HCT116 (cell line): ENCODE measurements at regions not wholly inside any gene's neighbourhood (a gene's known extent, or its start where the extent isn't known, plus 50 kb on each side); places are given as distances from the start of the nearest gene placed in this dataset.

Experiments
- ATAC-seq: fragments of 200-7000 bp; cut with Tn5 transposase; 2 replicates; pipeline ENCODE4 v1.9.1; 2020; ENCODE audit warnings: mild to moderate bottlenecking, moderate library complexity
- BruUV-seq: library from RNA; stranded (reverse); fragments of 400-500 nt; replicated peaks from 2 replicates; lab custom pipeline; 2021; lab: Mats Ljungman, UMichigan
- CTCF ChIA-PET: fragments of 300-600 bp; sonication (Branson Sonifier 250); formaldehyde crosslinking; loops from one replicate; lab custom pipeline; 2021; ENCODE audit warnings: antibody characterized with exemption; lab: Charles Lee
- POLR2A ChIA-PET: fragments of 300-600, 350-600 bp; sonication (Branson Sonifier 250); formaldehyde crosslinking; loops from one replicate; lab custom pipeline; 2021; ENCODE audit warnings: antibody characterized with exemption; lab: Charles Lee
- RAD21 ChIA-PET, 2 experiments: fragments of 300-600 bp; sonication (Branson Sonifier 250); formaldehyde crosslinking; loops; one replicate each; lab custom pipeline; 2023; ENCODE audit warnings: low total read pairs in 2 of 2; ENCODE audit not compliant: uncharacterized antibody in 2 of 2, unreplicated experiment in 2 of 2, low non-redundant PET in 1 of 2; lab: Charles Lee
- DNase-seq: peaks from one replicate; pipeline ENCODE4 v3.0.0-alpha.2; 2010; ENCODE audit warnings: low read depth, low spot score
- H2AFZ ChIP-seq: fragments of 200-600 bp; shearing (Covaris generic), sonication (generic); 2 replicates; pipeline ENCODE4 v1.6.1; 2017; ENCODE audit warnings: low read depth, mixed run types, mixed read lengths, antibody characterized with exemption, low read length; ENCODE audit not compliant: poor library complexity, severe bottlenecking
- H3K27ac ChIP-seq: 2 replicates; pipeline ENCODE4 v1.5.1; 2012; ENCODE audit warnings: low read depth, low read length
- H3K27me3 ChIP-seq: fragments of 200-600 bp; sonication (generic); 2 replicates; pipeline ENCODE4 v1.6.1; 2016; ENCODE audit warnings: mixed run types, low read length, mixed read lengths; ENCODE audit not compliant: insufficient read depth
- H3K36me3 ChIP-seq, 2 experiments: fragments of 200-500 bp in 1 of 2; fragments of 200-600 bp in 1 of 2; sonication (Bioruptor generic) in 1 of 2; sonication (generic) in 1 of 2; 2 replicates each; pipeline versions ENCODE4 v1.5.1 to v1.6.1; 2014 to 2016; ENCODE audit warnings: low read length in 2 of 2, inconsistent platforms in 1 of 2, mixed read lengths in 1 of 2, mixed run types in 1 of 2; ENCODE audit not compliant: insufficient read depth in 2 of 2, control insufficient read depth in 1 of 2
- H3K4me1 ChIP-seq, 2 experiments: fragments of 200-600 bp in 1 of 2; sonication (generic) in 1 of 2; 2 replicates each; pipeline versions ENCODE4 v1.5.1 to v1.6.1; 2012 to 2017; ENCODE audit warnings: low read length in 2 of 2, inconsistent platforms in 1 of 2, mild to moderate bottlenecking in 1 of 2, mixed read lengths in 1 of 2, mixed run types in 1 of 2, moderate library complexity in 1 of 2; ENCODE audit not compliant: insufficient read depth in 2 of 2, control insufficient read depth in 1 of 2
- H3K4me2 ChIP-seq: fragments of 200-600 bp; sonication (generic); 2 replicates; pipeline ENCODE4 v1.6.1; 2017; ENCODE audit warnings: mixed run types, low read length, mixed read lengths
- H3K4me3 ChIP-seq, 2 experiments: fragments of 200-600 bp in 1 of 2; sonication (generic) in 1 of 2; replicated peaks in 1 of 2; 2 replicates each; pipeline ENCODE4 v1.5.1; 2011 to 2016; ENCODE audit warnings: low read length in 2 of 2, control low read depth in 1 of 2, low read depth in 1 of 2, mild to moderate bottlenecking in 1 of 2, mixed read lengths in 1 of 2, mixed run types in 1 of 2
- H3K79me2 ChIP-seq: fragments of 200-600 bp; sonication (generic); 2 replicates; pipeline ENCODE4 v1.6.1; 2017; ENCODE audit warnings: mild to moderate bottlenecking, mixed run types, low read length, moderate library complexity, mixed read lengths; ENCODE audit not compliant: insufficient read depth
- H3K9ac ChIP-seq: fragments of 200-600 bp; sonication (generic); 2 replicates; pipeline ENCODE4 v1.6.1; 2016; ENCODE audit warnings: low read length, mixed read lengths
- H3K9me2 ChIP-seq: fragments of 200-600 bp; sonication (generic), shearing (Covaris generic); 2 replicates; pipeline ENCODE4 v1.6.1; 2017; ENCODE audit warnings: mixed run types, mild to moderate bottlenecking, moderate library complexity; ENCODE audit not compliant: insufficient read depth
- H3K9me3 ChIP-seq, 2 experiments: fragments of 200-500 bp in 1 of 2; fragments of 200-600 bp in 1 of 2; sonication (Bioruptor generic) in 1 of 2; sonication (generic) in 1 of 2; 2 replicates each; pipeline ENCODE4 v1.6.1; 2014 to 2017; ENCODE audit warnings: low read length in 2 of 2, mixed read lengths in 2 of 2, inconsistent platforms in 1 of 2, low read depth in 1 of 2, mild to moderate bottlenecking in 1 of 2, mixed run types in 1 of 2, moderate library complexity in 1 of 2; ENCODE audit not compliant: control insufficient read depth in 1 of 2, insufficient read depth in 1 of 2
- H4K20me1 ChIP-seq: fragments of 200-600 bp; sonication (generic), shearing (Covaris generic); 2 replicates; pipeline ENCODE4 v1.6.1; 2017; ENCODE audit warnings: mixed run types, mild to moderate bottlenecking, moderate library complexity; ENCODE audit not compliant: insufficient read depth
- CBX3 ChIP-seq: IDR thresholded peaks from 2 replicates; pipeline ENCODE4 v1.6.1; 2012; ENCODE audit warnings: low read depth
- CEBPB ChIP-seq: IDR thresholded peaks from 2 replicates; pipeline ENCODE4 v1.6.1; 2012; ENCODE audit warnings: low read depth
- ELF1 ChIP-seq: IDR thresholded peaks from 2 replicates; pipeline ENCODE4 v1.6.1; 2012; ENCODE audit warnings: low read depth, borderline replicate concordance
- EZH2 ChIP-seq: fragments of 200-600 bp; sonication (generic); IDR thresholded peaks from 2 replicates; pipeline ENCODE4 v1.6.1; 2017; ENCODE audit warnings: antibody characterized with exemption, mixed run types
- FOSL1 ChIP-seq: IDR thresholded peaks from 2 replicates; pipeline ENCODE4 v1.6.1; 2012; ENCODE audit warnings: low read depth
- JUND ChIP-seq: IDR thresholded peaks from 2 replicates; pipeline ENCODE4 v1.6.1; 2012
- MAX ChIP-seq: IDR thresholded peaks from 2 replicates; pipeline ENCODE4 v1.6.1; 2012
- POLR2A ChIP-seq: IDR thresholded peaks from 2 replicates; pipeline ENCODE4 v1.7.0; 2011; ENCODE audit warnings: borderline replicate concordance; ENCODE audit not compliant: insufficient read depth, insufficient read length; ENCODE audit errors: extremely low read depth
- POLR2AphosphoS5 ChIP-seq: IDR thresholded peaks from 2 replicates; pipeline ENCODE4 v1.6.1; 2011; ENCODE audit warnings: mild to moderate bottlenecking, low read depth, low read length, moderate library complexity
- RAD21 ChIP-seq: IDR thresholded peaks from 2 replicates; pipeline ENCODE4 v1.6.1; 2012; ENCODE audit warnings: low read depth, mild to moderate bottlenecking
- REST ChIP-seq: IDR thresholded peaks from 2 replicates; pipeline ENCODE4 v1.6.1; 2012; ENCODE audit warnings: low read depth
- SIN3A ChIP-seq: IDR thresholded peaks from 2 replicates; pipeline ENCODE4 v1.6.1; 2012; ENCODE audit warnings: low read depth
- SP1 ChIP-seq: IDR thresholded peaks from 2 replicates; pipeline ENCODE4 v1.6.1; 2012; ENCODE audit warnings: low read depth
- SRF ChIP-seq: IDR thresholded peaks from 2 replicates; pipeline ENCODE4 v1.6.1; 2012; ENCODE audit warnings: low read depth
- TCF7L2 ChIP-seq: IDR thresholded peaks from 2 replicates; pipeline ENCODE4 v1.7.0; 2011; ENCODE audit warnings: borderline replicate concordance, inconsistent platforms; ENCODE audit not compliant: insufficient read depth, insufficient read length; ENCODE audit errors: extremely low read depth
- ZBTB33 ChIP-seq: IDR thresholded peaks from 2 replicates; pipeline ENCODE4 v1.6.1; 2011; ENCODE audit warnings: mild to moderate bottlenecking, low read length, moderate library complexity; ENCODE audit not compliant: insufficient replicate concordance; ENCODE audit errors: extremely low read depth
- ZNF274 ChIP-seq: fragments of 200-500 bp; sonication (Bioruptor generic); IDR thresholded peaks from 2 replicates; pipeline ENCODE4 v1.6.1; 2014; ENCODE audit warnings: mild to moderate bottlenecking, low read depth, low read length, inconsistent platforms
- intact Hi-C: fragments of 100-400 bp; cut with micrococcal nuclease; formaldehyde crosslinking; loops from 2 replicates; pipeline ENCODE4 v1.10.0; 2022
- TF ChIP-seq, protein P1 (sequence below), 3 experiments: fragments of 200-600 bp in 1 of 3; sonication (generic) in 1 of 3; IDR thresholded peaks in 2 of 3; conservative IDR thresholded peaks in 1 of 3; 2 replicates each; pipeline ENCODE4 v1.5.1; 2012 to 2017; ENCODE audit warnings: low read depth in 2 of 3, low read length in 2 of 3, antibody characterized with exemption in 1 of 3, borderline replicate concordance in 1 of 3, control low read depth in 1 of 3, mild to moderate bottlenecking in 1 of 3, mixed read lengths in 1 of 3, mixed run types in 1 of 3, moderate library complexity in 1 of 3; ENCODE audit not compliant: insufficient read depth in 1 of 3
- TF ChIP-seq, protein P2 (sequence below): IDR thresholded peaks from 2 replicates; pipeline ENCODE4 v1.6.1; 2012

DNA sequence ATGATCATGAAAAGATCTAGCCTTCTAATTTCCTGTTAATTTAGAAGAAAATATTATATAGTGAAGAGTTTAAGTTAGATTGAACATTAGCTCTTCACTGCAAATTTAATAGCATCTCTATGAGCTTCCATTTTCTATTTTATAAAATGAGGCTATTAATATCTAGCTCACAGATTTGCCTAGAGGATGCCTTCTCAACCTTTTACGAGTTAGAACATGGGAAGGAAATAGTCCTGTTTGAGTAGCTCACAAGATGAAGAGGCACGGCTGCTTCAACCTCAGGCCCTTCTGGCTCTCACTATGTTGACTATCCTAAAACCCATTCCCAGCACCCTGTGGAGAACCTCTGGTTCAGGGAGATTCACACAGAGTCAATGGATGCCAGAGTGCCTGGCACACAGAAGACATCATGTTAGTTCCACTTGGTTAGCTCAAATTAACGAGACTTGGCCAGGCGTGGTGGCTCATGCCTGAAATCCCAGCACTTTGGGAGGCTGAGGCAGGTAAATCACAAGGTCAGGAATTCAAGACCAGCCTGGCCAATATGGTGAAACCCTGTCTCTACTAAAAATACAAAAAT, 97.9 kb upstream of the GUCY1A1 start:
- no peaks in the 10 kb centered on the region for H3K9me2 ChIP-seq
- no TSS peak for BruUV-seq
- H3K36me3 ChIP-seq = no peaks in the 10 kb centered on the region
- H4K20me1 ChIP-seq = no peaks in the 10 kb centered on the region
- H3K9ac ChIP-seq = no peak overlapping the region
- no peaks in the 10 kb centered on the region for H3K27me3 ChIP-seq
- TF ChIP-seq FOSL1 (no peak), POLR2A (no peak), CBX3 (no peak), TCF7L2 (no peak), SRF (no peak), JUND (no peak), MAX (no peak), RAD21 (no peak), EZH2 (no peak), REST (no peak), POLR2AphosphoS5 (no peak), CEBPB (no peak), ZNF274 (no peak), SP1 (no peak), SIN3A (no peak), ZBTB33 (no peak), ELF1 (no peak)
- TF ChIP-seq, protein P1, sequence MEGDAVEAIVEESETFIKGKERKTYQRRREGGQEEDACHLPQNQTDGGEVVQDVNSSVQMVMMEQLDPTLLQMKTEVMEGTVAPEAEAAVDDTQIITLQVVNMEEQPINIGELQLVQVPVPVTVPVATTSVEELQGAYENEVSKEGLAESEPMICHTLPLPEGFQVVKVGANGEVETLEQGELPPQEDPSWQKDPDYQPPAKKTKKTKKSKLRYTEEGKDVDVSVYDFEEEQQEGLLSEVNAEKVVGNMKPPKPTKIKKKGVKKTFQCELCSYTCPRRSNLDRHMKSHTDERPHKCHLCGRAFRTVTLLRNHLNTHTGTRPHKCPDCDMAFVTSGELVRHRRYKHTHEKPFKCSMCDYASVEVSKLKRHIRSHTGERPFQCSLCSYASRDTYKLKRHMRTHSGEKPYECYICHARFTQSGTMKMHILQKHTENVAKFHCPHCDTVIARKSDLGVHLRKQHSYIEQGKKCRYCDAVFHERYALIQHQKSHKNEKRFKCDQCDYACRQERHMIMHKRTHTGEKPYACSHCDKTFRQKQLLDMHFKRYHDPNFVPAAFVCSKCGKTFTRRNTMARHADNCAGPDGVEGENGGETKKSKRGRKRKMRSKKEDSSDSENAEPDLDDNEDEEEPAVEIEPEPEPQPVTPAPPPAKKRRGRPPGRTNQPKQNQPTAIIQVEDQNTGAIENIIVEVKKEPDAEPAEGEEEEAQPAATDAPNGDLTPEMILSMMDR (IDR thresholded peaks at IDR 0.05 in 2 of 3, conservative IDR thresholded peaks at IDR 0.05 in 1 of 3; ENCODE audit: borderline replicate concordance in 1 of 3, insufficient read depth in 1 of 3, low read depth in 2 of 3, low read length in 2 of 3) = no peak
- TF ChIP-seq, protein P2, sequence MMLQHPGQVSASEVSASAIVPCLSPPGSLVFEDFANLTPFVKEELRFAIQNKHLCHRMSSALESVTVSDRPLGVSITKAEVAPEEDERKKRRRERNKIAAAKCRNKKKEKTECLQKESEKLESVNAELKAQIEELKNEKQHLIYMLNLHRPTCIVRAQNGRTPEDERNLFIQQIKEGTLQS = no peak
- no peak overlapping the region for H3K4me3 ChIP-seq
- no peak for DNase-seq
- intact Hi-C loops = no loop called here
- ChIA-PET RAD21 (no interaction called here), POLR2A (no interaction called here), CTCF (no interaction called here)
- ATAC-seq = no peak
- H2AFZ ChIP-seq = no peak overlapping the region
- H3K9me3 ChIP-seq = no peaks in the 10 kb centered on the region
- H3K79me2 ChIP-seq = no peaks in the 10 kb centered on the region
- H3K4me2 ChIP-seq = no peak overlapping the region
- H3K27ac ChIP-seq = no peak overlapping the region
- H3K4me1 ChIP-seq = no peaks in the 10 kb centered on the region
